Endothelial cell of umbilical vein (primary cell): ENCODE measurements at regions not wholly inside any gene's neighbourhood (a gene's known extent, or its start where the extent isn't known, plus 50 kb on each side); places are given as distances from the start of the nearest gene placed in this dataset.

Experiments
- BruUV-seq: library from RNA; stranded (reverse); fragments of 400-500 nt; replicated peaks from 2 replicates; lab custom pipeline; 2021; lab: Mats Ljungman, UMichigan
- CTCF ChIA-PET: fragments of 300-600, 350-600 bp; sonication (Branson Sonifier 250); formaldehyde crosslinking; loops from one replicate; lab custom pipeline; 2021; ENCODE audit warnings: antibody characterized with exemption, inconsistent platforms; lab: Charles Lee
- POLR2A ChIA-PET: fragments of 300-600, 350-600 bp; sonication (Branson Sonifier 250); formaldehyde crosslinking; loops from one replicate; lab custom pipeline; 2021; ENCODE audit warnings: antibody characterized with exemption, inconsistent platforms; lab: Charles Lee
- DNase-seq: peaks from one replicate; pipeline ENCODE4 v3.0.0-alpha.2; 2011; ENCODE audit warnings: low read depth, low spot score
- FAIRE-seq: peaks from 2 replicates; lab custom pipeline; 2011; peaks lifted over from hg19 to GRCh38; lab: Jason Lieb, UNC
- H2AFZ ChIP-seq: 2 replicates; pipeline ENCODE4 v1.6.0; 2012; ENCODE audit warnings: low read depth, low read length, control low read depth, inconsistent platforms
- H3K27ac ChIP-seq: 2 replicates; pipeline ENCODE4 v1.5.1; 2011; ENCODE audit warnings: low read depth, mild to moderate bottlenecking, control low read depth, low read length, moderate library complexity; ENCODE audit not compliant: insufficient read depth
- H3K27me3 ChIP-seq, 2 experiments: 2 replicates each; pipeline versions ENCODE4 v1.6.0 to v1.6.1; 2011; ENCODE audit warnings: low read length in 2 of 2, mixed read lengths in 1 of 2; ENCODE audit not compliant: control insufficient read depth in 2 of 2, insufficient read depth in 2 of 2
- H3K36me3 ChIP-seq, 2 experiments: 2 replicates in 1 of 2; 3 replicates in 1 of 2; pipeline ENCODE4 v1.5.1; 2011; ENCODE audit warnings: low read length in 2 of 2, mild to moderate bottlenecking in 1 of 2, moderate library complexity in 1 of 2; ENCODE audit not compliant: control insufficient read depth in 2 of 2, insufficient read depth in 2 of 2; ENCODE audit errors: extremely low read depth in 1 of 2
- H3K4me1 ChIP-seq: 3 replicates; pipeline ENCODE4 v1.5.1; 2011; ENCODE audit warnings: mild to moderate bottlenecking, low read length; ENCODE audit not compliant: control insufficient read depth, insufficient read depth; ENCODE audit errors: extremely low read depth
- H3K4me2 ChIP-seq: 2 replicates; pipeline ENCODE4 v1.6.1; 2011; ENCODE audit warnings: low read length, control low read depth, mixed read lengths; ENCODE audit not compliant: insufficient read depth
- H3K4me3 ChIP-seq, 3 experiments: fragments of 200-600 bp in 1 of 3; sonication (generic), shearing (Covaris generic) in 1 of 3; replicated peaks in 1 of 3; 2 replicates each; pipeline ENCODE4 v1.5.1; 2011 to 2016; ENCODE audit warnings: control low read depth in 3 of 3, low read length in 3 of 3, mild to moderate bottlenecking in 2 of 3, inconsistent platforms in 1 of 3, low read depth in 1 of 3, moderate library complexity in 1 of 3; ENCODE audit not compliant: insufficient read depth in 1 of 3
- H3K79me2 ChIP-seq: 2 replicates; pipeline ENCODE4 v1.6.0; 2012; ENCODE audit warnings: low read length, inconsistent platforms; ENCODE audit not compliant: control insufficient read depth, insufficient read depth
- H3K9ac ChIP-seq: replicated peaks from 2 replicates; pipeline ENCODE3; 2011; ENCODE audit warnings: low read length, control low read depth; ENCODE audit not compliant: insufficient read depth; ENCODE audit errors: extremely low read depth
- H3K9me1 ChIP-seq: replicated peaks from 3 replicates; pipeline ENCODE4 v1.6.0; 2011; ENCODE audit warnings: mild to moderate bottlenecking, low read length; ENCODE audit not compliant: control insufficient read depth, insufficient read depth; ENCODE audit errors: extremely low read depth
- H3K9me3 ChIP-seq: replicated peaks from 2 replicates; pipeline ENCODE4 v1.5.1; 2012; ENCODE audit warnings: low read length, inconsistent platforms; ENCODE audit not compliant: control insufficient read depth, insufficient read depth
- H4K20me1 ChIP-seq: replicated peaks from 2 replicates; pipeline ENCODE3; 2011; ENCODE audit warnings: mild to moderate bottlenecking, low read length; ENCODE audit not compliant: control insufficient read depth, insufficient read depth; ENCODE audit errors: extremely low read depth
- CTCF ChIP-seq, 2 donors: IDR thresholded peaks; 1 replicate in 1 of 2; 2 replicates in 1 of 2; pipeline ENCODE4 v1.5.1; 2011; ENCODE audit warnings: low read length in 2 of 2, mild to moderate bottlenecking in 2 of 2, moderate library complexity in 2 of 2, control low read depth in 1 of 2, inconsistent platforms in 1 of 2, low read depth in 1 of 2; ENCODE audit not compliant: insufficient read depth in 1 of 2; ENCODE audit errors: extremely low read depth in 1 of 2
- EZH2 ChIP-seq: IDR thresholded peaks from 2 replicates; pipeline ENCODE4 v1.6.1; 2012; ENCODE audit warnings: borderline replicate concordance, low read depth, mild to moderate bottlenecking, moderate library complexity, low read length, inconsistent platforms; ENCODE audit not compliant: severe bottlenecking
- FOS ChIP-seq: IDR thresholded peaks from 2 replicates; pipeline ENCODE4 v1.6.1; 2011; ENCODE audit warnings: mild to moderate bottlenecking, low read length, moderate library complexity, borderline replicate concordance; ENCODE audit not compliant: insufficient read depth
- GATA2 ChIP-seq: IDR thresholded peaks from 2 replicates; pipeline ENCODE4 v1.7.0; 2011; ENCODE audit warnings: low read depth, mild to moderate bottlenecking, moderate library complexity, mixed read lengths, low read length; ENCODE audit not compliant: insufficient read length, insufficient read depth
- JUN ChIP-seq: IDR thresholded peaks from 2 replicates; pipeline ENCODE4 v1.6.1; 2011; ENCODE audit warnings: borderline replicate concordance, low read depth; ENCODE audit not compliant: insufficient read length, insufficient read depth
- MAX ChIP-seq: IDR thresholded peaks from 2 replicates; pipeline ENCODE4 v1.6.1; 2011; ENCODE audit not compliant: insufficient read depth, insufficient read length
- MYC ChIP-seq: IDR thresholded peaks from one replicate; pipeline ENCODE4 v1.6.1; 2011; ENCODE audit warnings: mild to moderate bottlenecking, low read depth, low read length
- POLR2A ChIP-seq: IDR thresholded peaks from 2 replicates; pipeline ENCODE4 v1.6.1; 2012; ENCODE audit warnings: low read depth, mild to moderate bottlenecking, control low read depth, low read length
- POLR2AphosphoS5 ChIP-seq: IDR thresholded peaks from 2 replicates; pipeline ENCODE4 v1.6.1; 2012; ENCODE audit warnings: low read depth, mild to moderate bottlenecking, control low read depth, low read length, moderate library complexity; ENCODE audit not compliant: insufficient read depth
- dilution Hi-C: fragments of 300-500 bp; cut with MboI; formaldehyde crosslinking; loops from one replicate; pipeline ENCODE4 v1.15.0; 2019; ENCODE audit warnings: low sequenced_read_pairs; ENCODE audit not compliant: extremely low pct_ligation_motif_present
- intact Hi-C: fragments of 100-400 bp; cut with micrococcal nuclease; formaldehyde crosslinking; loops from one replicate; pipeline ENCODE4 v1.10.0; 2022

- ChIA-PET POLR2A (no interaction called here), CTCF (interaction anchor here (3.3 kb wide), 1 partner anchor 47 kb away, joined by 23 read pairs; no protein-coding TSS in a partner anchor)
- dilution Hi-C loops = no loop called here
- Histone ChIP-seq H3K9me3 (no peaks in the 10 kb centered on the region), H3K4me1 (peaks cover 16% of the 10 kb centered on the region), H3K79me2 (no peaks in the 10 kb centered on the region), H3K4me2 (no peak overlapping the region), H2AFZ (no peak overlapping the region), H3K36me3 (no peaks in the 10 kb centered on the region), H3K9ac (no peak overlapping the region), H3K27me3 (no peaks in the 10 kb centered on the region), H3K4me3 (no peak overlapping the region), H3K27ac (no peak overlapping the region), H3K9me1 (no peaks in the 10 kb centered on the region), H4K20me1 (no peaks in the 10 kb centered on the region)
- TF ChIP-seq CTCF (IDR thresholded peaks at IDR 0.05; ENCODE audit: extremely low read depth in 1 of 2, insufficient read depth in 1 of 2, low read depth in 1 of 2, low read length in 2 of 2) (no peak), MYC (no peak), POLR2A (no peak), MAX (no peak), JUN (no peak), FOS (no peak), GATA2 (no peak), EZH2 (no peak), POLR2AphosphoS5 (no peak)
- intact Hi-C loops = loop anchor here (5.0 kb wide), 3 partner anchors 191 to 511 kb away; partner anchors contain the start of gene COL8A1
- DNase-seq (no peak), FAIRE-seq (no peak)
- no TSS peak for BruUV-seq
These were observed 224.8 kb upstream of the DCBLD2 start for GRCh38 chr3:99126316-99126715.
